ENCODE measurements at regions not wholly inside any gene's neighbourhood (a gene's known extent, or its start where the extent isn't known, plus 50 kb on each side); places are given as distances from the start of the nearest gene placed in this dataset.

- TF ChIP-seq ZNF146 (tag by site-specific recombination; IDR thresholded peaks at IDR 0.05) (no peak), SALL2 (tag by site-specific recombination; IDR thresholded peaks at IDR 0.05; ENCODE audit: borderline replicate concordance) (no peak), CTCF (tag by site-specific recombination; IDR thresholded peaks at IDR 0.05) (no peak), ZSCAN5A (tag by site-specific recombination; IDR thresholded peaks at IDR 0.05) (no peak)
Observed at GRCh38 chr14:84006643-84007155, 1523.2 kb upstream of the FLRT2 start.
